MV-4-11 (cell line): ENCODE measurements at regions not wholly inside any gene's neighbourhood (a gene's known extent, or its start where the extent isn't known, plus 50 kb on each side); places are given as distances from the start of the nearest gene placed in this dataset.

Source experiments
- DNase-seq: peaks from one replicate; lab custom pipeline; 2025; lab: John Stamatoyannopoulos, UW

- DNase-seq = no peak
Observed at GRCh38 chr18:77590943-77591515, 341.4 kb downstream of the GALR1 start.

- DNase-seq = peak; percentile 33
Observed at GRCh38 chr18:77597726-77598125, 348.1 kb downstream of the GALR1 start.

- DNase-seq = no peak
Observed at GRCh38 chr18:77600674-77601073, 351.0 kb downstream of the GALR1 start.

GRCh38 chr18:77601567-77601966 lies 351.9 kb downstream of the GALR1 start:
- no peak for DNase-seq

- DNase-seq = no peak
Observed at GRCh38 chr18:77607087-77607486, 357.4 kb downstream of the GALR1 start.

- no peak for DNase-seq
Observed at GRCh38 chr18:77608807-77609206, 359.2 kb downstream of the GALR1 start.

GRCh38 chr18:77617694-77618093 lies 368.0 kb downstream of the GALR1 start:
- no peak for DNase-seq

- no peak for DNase-seq
Observed at GRCh38 chr18:77619525-77619924, 369.9 kb downstream of the GALR1 start.

- no peak for DNase-seq
Observed at GRCh38 chr18:77622009-77622692, 372.5 kb downstream of the GALR1 start.

- DNase-seq = peak; percentile 80
Observed at GRCh38 chr18:77632758-77633157, 383.1 kb downstream of the GALR1 start.

GRCh38 chr18:77634494-77634893 lies 384.8 kb downstream of the GALR1 start:
- peak; percentile 8 for DNase-seq

- DNase-seq = peak; percentile 15
Observed at GRCh38 chr18:77635451-77635850, 385.8 kb downstream of the GALR1 start.

GRCh38 chr18:77635858-77636257 lies 386.2 kb downstream of the GALR1 start:
- no peak for DNase-seq

- no peak for DNase-seq
Observed at GRCh38 chr18:77645170-77645872, 395.7 kb downstream of the GALR1 start.

- no peak for DNase-seq
Observed at GRCh38 chr18:77647472-77647871, 397.8 kb downstream of the GALR1 start.

- DNase-seq = no peak
Observed at GRCh38 chr18:77648411-77648810, 398.8 kb downstream of the GALR1 start.

GRCh38 chr18:77650799-77651385 lies 401.2 kb downstream of the GALR1 start:
- peak; percentile 18 for DNase-seq

GRCh38 chr18:77651441-77651840 lies 401.8 kb downstream of the GALR1 start:
- no peak for DNase-seq

- DNase-seq = no peak
Observed at GRCh38 chr18:77653792-77654191, 404.1 kb downstream of the GALR1 start.

GRCh38 chr18:77654302-77654701 lies 404.7 kb downstream of the GALR1 start:
- no peak for DNase-seq

GRCh38 chr18:77657651-77658298 lies 408.1 kb downstream of the GALR1 start:
- DNase-seq = no peak

- DNase-seq = no peak
Observed at GRCh38 chr18:77658299-77658662, 408.6 kb downstream of the GALR1 start.
